Tibial artery (tissue), 4 donors: ENCODE measurements at regions not wholly inside any gene's neighbourhood (a gene's known extent, or its start where the extent isn't known, plus 50 kb on each side); places are given as distances from the start of the nearest gene placed in this dataset.

Source experiments
- DNase-seq, 2 donors: peaks; one replicate each; pipeline ENCODE4 v3.0.0-alpha.2; 2019
- H3K27ac ChIP-seq, 2 donors: fragments of 200-600 bp; sonication (generic) in 1 of 2; 1 replicate in 1 of 2; 2 replicates in 1 of 2; pipeline ENCODE4 v1.5.1; 2018 to 2019; ENCODE audit warnings: mild to moderate bottlenecking in 1 of 2
- H3K27me3 ChIP-seq, 2 donors: fragments of 200-600 bp; sonication (generic) in 1 of 2; one replicate each; pipeline versions ENCODE4 v1.5.1 to v1.6.0; 2016 to 2019
- H3K36me3 ChIP-seq, 3 donors: fragments of 200-600 bp; sonication (generic) in 2 of 3; one replicate each; pipeline ENCODE4 v1.5.1; 2016 to 2019; ENCODE audit warnings: mild to moderate bottlenecking in 2 of 3
- H3K4me1 ChIP-seq, 4 donors: fragments of 200-600 bp; sonication (generic) in 2 of 4; 1 replicate in 3 of 4; 2 replicates in 1 of 4; pipeline ENCODE4 v1.5.1; 2016 to 2019
- H3K4me3 ChIP-seq, 2 donors: fragments of 200-600 bp; sonication (generic) in 1 of 2; 1 replicate in 1 of 2; 2 replicates in 1 of 2; pipeline ENCODE4 v1.5.1; 2018 to 2019; ENCODE audit warnings: mild to moderate bottlenecking in 2 of 2
- H3K9me3 ChIP-seq, 3 donors: fragments of 200-600 bp; sonication (generic) in 1 of 3; one replicate each; pipeline ENCODE4 v1.5.1; 2016 to 2019
- CTCF ChIP-seq, 2 experiments: fragments of 200-600 bp in 1 of 2; fragments of 450-650 bp in 1 of 2; IDR thresholded peaks; one replicate each; pipeline ENCODE4 v1.5.1; 2017 to 2019; ENCODE audit warnings: antibody characterized with exemption in 2 of 2, mild to moderate bottlenecking in 1 of 2, moderate library complexity in 1 of 2
- intact Hi-C: fragments of 100-400 bp; cut with DNase I; formaldehyde crosslinking; loops from one replicate; pipeline ENCODE4 v1.15.0; 2023; ENCODE audit warnings: low total_unique reads

- H3K4me3 ChIP-seq = no peak overlapping the region
- TF ChIP-seq CTCF (IDR thresholded peaks at IDR 0.05) = no peak
- intact Hi-C loops = no loop called here
- peaks cover 0 to 9% (median 2%) of the 10 kb centered on the region in 3 donors for H3K9me3 ChIP-seq
- no peaks in the 10 kb centered on the region for H3K27me3 ChIP-seq
- no peaks in the 10 kb centered on the region for H3K4me1 ChIP-seq
- no peak overlapping the region for H3K27ac ChIP-seq
- DNase-seq = no peak
- no peaks in the 10 kb centered on the region for H3K36me3 ChIP-seq
Measured at GRCh38 chr1:115577513-115577912, 64.3 kb upstream of the VANGL1 start.

- Histone ChIP-seq H3K4me1 (no peaks in the 10 kb centered on the region), H3K36me3 (no peaks in the 10 kb centered on the region), H3K9me3 (peaks cover 0 to 9% (median 6%) of the 10 kb centered on the region in 3 donors), H3K27me3 (no peaks in the 10 kb centered on the region), H3K27ac (no peak overlapping the region), H3K4me3 (no peak overlapping the region)
- intact Hi-C loops = no loop called here
- no peak for TF ChIP-seq CTCF (IDR thresholded peaks at IDR 0.05)
- DNase-seq = no peak
Measured at GRCh38 chr1:115575661-115576060, 66.1 kb upstream of the VANGL1 start.

- H3K4me1 ChIP-seq = no peaks in the 10 kb centered on the region
- no peaks in the 10 kb centered on the region for H3K36me3 ChIP-seq
- peaks cover 0 to 12% (median 11%) of the 10 kb centered on the region in 3 donors for H3K9me3 ChIP-seq
- no peak overlapping the region for H3K27ac ChIP-seq
- TF ChIP-seq CTCF (IDR thresholded peaks at IDR 0.05) = no peak
- intact Hi-C loops = no loop called here
- no peaks in the 10 kb centered on the region for H3K27me3 ChIP-seq
- no peak for DNase-seq
- no peak overlapping the region for H3K4me3 ChIP-seq
Measured at GRCh38 chr1:115572710-115573109, 69.1 kb upstream of the VANGL1 start.

GRCh38 chr1:115567431-115567830 lies 74.3 kb upstream of the VANGL1 start:
- Histone ChIP-seq H3K27ac (no peak overlapping the region), H3K27me3 (no peaks in the 10 kb centered on the region)
- no peak for TF ChIP-seq CTCF (IDR thresholded peaks at IDR 0.05)

GRCh38 chr1:115565791-115566190 lies 76.0 kb upstream of the VANGL1 start:
- no peaks in the 10 kb centered on the region for H3K27me3 ChIP-seq
- DNase-seq = no peak
- no peak overlapping the region for H3K4me3 ChIP-seq
- no peaks in the 10 kb centered on the region for H3K36me3 ChIP-seq
- intact Hi-C loops = no loop called here
- peaks cover 0 to 11% (median 9%) of the 10 kb centered on the region in 3 donors for H3K9me3 ChIP-seq
- TF ChIP-seq CTCF (IDR thresholded peaks at IDR 0.05) = no peak
- no peak overlapping the region for H3K27ac ChIP-seq
- no peaks in the 10 kb centered on the region for H3K4me1 ChIP-seq

More at GRCh38 chr1:115567431-115567830, 74.3 kb upstream of the VANGL1 start:
- peaks cover 0 to 15% (median 9%) of the 10 kb centered on the region in 3 donors for H3K9me3 ChIP-seq
- intact Hi-C loops = no loop called here
- no peak overlapping the region for H3K4me3 ChIP-seq
- H3K4me1 ChIP-seq = no peaks in the 10 kb centered on the region
- DNase-seq = no peak
- no peaks in the 10 kb centered on the region for H3K36me3 ChIP-seq

- Histone ChIP-seq H3K36me3 (no peaks in the 10 kb centered on the region), H3K4me1 (no peaks in the 10 kb centered on the region), H3K4me3 (no peak overlapping the region), H3K27ac (no peak overlapping the region), H3K27me3 (peaks cover 0 to 2% of the 10 kb centered on the region in 2 donors), H3K9me3 (peaks cover 0 to 11% (median 9%) of the 10 kb centered on the region in 3 donors)
- DNase-seq = no peak
- intact Hi-C loops = no loop called here
- TF ChIP-seq CTCF (IDR thresholded peaks at IDR 0.05) = no peak
Measured at GRCh38 chr1:115565353-115565752, 76.4 kb upstream of the VANGL1 start.
